Neural cell (in vitro differentiated cells): ENCODE measurements at regions not wholly inside any gene's neighbourhood (a gene's known extent, or its start where the extent isn't known, plus 50 kb on each side); places are given as distances from the start of the nearest gene placed in this dataset.
A peak's percentile ranks its signal among the peaks of the same experiment; 100 is the strongest.

Experiments
- H2AFZ ChIP-seq: fragments of 200-600, 300-800 bp; sonication (generic), shearing (Covaris generic); 2 replicates; pipeline ENCODE4 v1.6.0; 2014; ENCODE audit warnings: low read depth, mild to moderate bottlenecking, antibody characterized with exemption, low read length, moderate library complexity
- H3F3A ChIP-seq: fragments of 200-600 bp; shearing (Covaris generic); 2 replicates; pipeline ENCODE4 v1.6.1; 2016; ENCODE audit warnings: mild to moderate bottlenecking, moderate library complexity, mixed read lengths, antibody characterized with exemption, low read length; ENCODE audit not compliant: insufficient read depth, poor library complexity, severe bottlenecking
- H3K27ac ChIP-seq: fragments of 200-600, 300-800 bp; sonication (generic), shearing (Covaris generic); 2 replicates; pipeline ENCODE4 v1.5.1; 2014; ENCODE audit warnings: mild to moderate bottlenecking, low read length, moderate library complexity
- H3K27me3 ChIP-seq: fragments of 300-800, 200-600 bp; sonication (generic), shearing (Covaris generic); 2 replicates; pipeline ENCODE4 v1.6.0; 2014; ENCODE audit warnings: mild to moderate bottlenecking, low read depth, low read length, moderate library complexity; ENCODE audit not compliant: insufficient read depth
- H3K36me3 ChIP-seq: fragments of 300-800, 200-600 bp; sonication (generic), shearing (Covaris generic); 2 replicates; pipeline ENCODE4 v1.5.1; 2014; ENCODE audit warnings: mild to moderate bottlenecking, antibody characterized with exemption, low read length, moderate library complexity; ENCODE audit not compliant: insufficient read depth
- H3K4me2 ChIP-seq: fragments of 300-800, 200-600 bp; sonication (generic), shearing (Covaris generic); 2 replicates; pipeline ENCODE4 v1.6.0; 2014; ENCODE audit warnings: mild to moderate bottlenecking, low read length
- H3K4me3 ChIP-seq: fragments of 300-800, 200-600 bp; sonication (generic), shearing (Covaris generic); 2 replicates; pipeline ENCODE4 v1.5.1; 2014; ENCODE audit warnings: mild to moderate bottlenecking, low read length, moderate library complexity
- H3K79me2 ChIP-seq: fragments of 200-600 bp; shearing (Covaris generic); replicated peaks from 2 replicates; pipeline ENCODE4 v1.6.0; 2014; ENCODE audit warnings: mild to moderate bottlenecking, low read length, moderate library complexity; ENCODE audit not compliant: insufficient read depth
- H3K9ac ChIP-seq: fragments of 300-800, 200-600 bp; sonication (generic), shearing (Covaris generic); 2 replicates; pipeline ENCODE4 v1.6.1; 2016; ENCODE audit warnings: mild to moderate bottlenecking, low read length, mixed read lengths
- H3K9me2 ChIP-seq: fragments of 200-600 bp; shearing (Covaris generic); 2 replicates; pipeline ENCODE4 v1.6.1; 2016; ENCODE audit warnings: mild to moderate bottlenecking, low read length, mixed read lengths; ENCODE audit not compliant: insufficient read depth
- H3K9me3 ChIP-seq: fragments of 200-600, 300-800 bp; sonication (generic), shearing (Covaris generic); 2 replicates; pipeline ENCODE4 v1.6.1; 2016; ENCODE audit warnings: mild to moderate bottlenecking, mixed run types, low read length, moderate library complexity, mixed read lengths
- H4K20me1 ChIP-seq: fragments of 200-600 bp; shearing (Covaris generic); 2 replicates; pipeline ENCODE4 v1.6.1; 2016; ENCODE audit warnings: mild to moderate bottlenecking, mixed run types; ENCODE audit not compliant: insufficient read depth
- CTCF ChIP-seq: fragments of 450-650 bp; IDR thresholded peaks from 2 replicates; pipeline ENCODE4 v1.5.1; 2014; ENCODE audit warnings: antibody characterized with exemption, mild to moderate bottlenecking, moderate library complexity; ENCODE audit not compliant: poor library complexity, severe bottlenecking
- EP300 ChIP-seq: fragments of 450-650 bp; conservative IDR thresholded peaks from 2 replicates; pipeline ENCODE4 v1.6.1; 2014; ENCODE audit warnings: antibody characterized with exemption, mild to moderate bottlenecking, moderate library complexity; ENCODE audit not compliant: poor library complexity, severe bottlenecking
- EZH2 ChIP-seq: fragments of 200-600, 300-800 bp; shearing (Covaris generic), sonication (generic); IDR thresholded peaks from 2 replicates; pipeline ENCODE4 v1.6.1; 2014; ENCODE audit warnings: antibody characterized with exemption, low read length, borderline replicate concordance, mild to moderate bottlenecking; ENCODE audit not compliant: insufficient read depth, poor library complexity, severe bottlenecking
- MXI1 ChIP-seq: fragments of 450-650 bp; conservative IDR thresholded peaks from 2 replicates; pipeline ENCODE4 v1.6.1; 2014; ENCODE audit warnings: antibody characterized with exemption, mild to moderate bottlenecking; ENCODE audit not compliant: poor library complexity, severe bottlenecking
- POLR2AphosphoS5 ChIP-seq: IDR thresholded peaks from 2 replicates; pipeline ENCODE4 v1.6.1; 2012
- RAD21 ChIP-seq: fragments of 450-650 bp; conservative IDR thresholded peaks from 2 replicates; pipeline ENCODE4 v1.6.1; 2014; ENCODE audit warnings: antibody characterized with exemption, mild to moderate bottlenecking, moderate library complexity
- REST ChIP-seq: IDR thresholded peaks from 2 replicates; pipeline ENCODE4 v1.6.1; 2012; ENCODE audit warnings: borderline replicate concordance
- SMC3 ChIP-seq: fragments of 450-650 bp; conservative IDR thresholded peaks from 2 replicates; pipeline ENCODE4 v1.6.1; 2014; ENCODE audit warnings: antibody characterized with exemption, mild to moderate bottlenecking, moderate library complexity; ENCODE audit not compliant: poor library complexity
- TAF1 ChIP-seq: IDR thresholded peaks from 2 replicates; pipeline ENCODE4 v1.6.1; 2012; ENCODE audit warnings: low read depth

- no peak overlapping the region for H3K27ac ChIP-seq
- no peaks in the 10 kb centered on the region for H3K79me2 ChIP-seq
- H3K4me3 ChIP-seq, result no peak overlapping the region
- no peaks in the 10 kb centered on the region for H3K9me3 ChIP-seq
- no peaks in the 10 kb centered on the region for H3K27me3 ChIP-seq
- H3K9ac ChIP-seq, result no peak overlapping the region
- H3K9me2 ChIP-seq, result no peaks in the 10 kb centered on the region
- no peak for TF ChIP-seq SMC3
- no peak for TF ChIP-seq EP300
- no peak for TF ChIP-seq EZH2
- TF ChIP-seq TAF1, result no peak
- no peak for TF ChIP-seq MXI1
- no peak for TF ChIP-seq CTCF
- TF ChIP-seq POLR2AphosphoS5, result no peak
- H3F3A ChIP-seq, result no peaks in the 10 kb centered on the region
- no peak overlapping the region for H2AFZ ChIP-seq
- no peak overlapping the region for H3K4me2 ChIP-seq
- no peaks in the 10 kb centered on the region for H3K36me3 ChIP-seq
- H4K20me1 ChIP-seq, result no peaks in the 10 kb centered on the region
Observed at GRCh38 chr9:104286799-104287198, 192.7 kb downstream of the SMC2 start.

DNA sequence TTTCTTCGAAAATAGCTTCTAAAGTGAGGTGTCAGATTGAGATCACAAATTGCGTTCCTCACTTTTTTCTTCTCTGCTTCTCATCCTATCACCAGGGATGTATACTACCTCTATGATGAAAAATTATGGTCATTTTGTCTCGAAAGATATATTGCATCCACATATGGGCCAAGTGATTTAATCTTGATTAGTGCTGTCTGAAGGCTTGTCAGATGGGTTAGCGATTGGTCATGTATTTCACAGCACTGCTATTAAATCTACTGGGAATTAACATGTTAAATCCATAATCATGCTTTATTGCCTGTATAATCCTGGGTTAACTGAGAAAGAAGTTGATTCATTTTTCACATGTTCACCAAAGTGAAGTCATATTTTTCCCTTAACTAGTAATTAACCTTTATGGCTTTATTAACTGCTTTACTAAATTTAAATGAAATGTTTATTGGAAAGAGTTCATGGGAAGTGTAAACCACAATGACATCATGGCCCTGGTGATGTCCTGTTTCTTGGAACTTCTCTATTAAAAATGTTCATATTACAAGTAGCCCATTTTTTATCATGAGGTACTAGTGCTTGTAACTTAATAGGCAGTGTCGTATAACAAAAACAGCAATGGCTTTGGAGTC lies 193.3 kb downstream of the SMC2 start:
- TF ChIP-seq TAF1, result no peak
- no peak for TF ChIP-seq MXI1
- TF ChIP-seq CTCF, result no peak
- TF ChIP-seq POLR2AphosphoS5, result no peak
- TF ChIP-seq SMC3, result no peak
- Histone ChIP-seq H3K27me3 (no peaks in the 10 kb centered on the region), H2AFZ (no peak overlapping the region), H3K79me2 (no peaks in the 10 kb centered on the region), H4K20me1 (no peaks in the 10 kb centered on the region), H3K9ac (no peak overlapping the region), H3F3A (no peaks in the 10 kb centered on the region), H3K4me3 (no peak overlapping the region), H3K9me3 (no peaks in the 10 kb centered on the region), H3K27ac (no peak overlapping the region), H3K9me2 (no peaks in the 10 kb centered on the region), H3K36me3 (no peaks in the 10 kb centered on the region), H3K4me2 (no peak overlapping the region)

DNA sequence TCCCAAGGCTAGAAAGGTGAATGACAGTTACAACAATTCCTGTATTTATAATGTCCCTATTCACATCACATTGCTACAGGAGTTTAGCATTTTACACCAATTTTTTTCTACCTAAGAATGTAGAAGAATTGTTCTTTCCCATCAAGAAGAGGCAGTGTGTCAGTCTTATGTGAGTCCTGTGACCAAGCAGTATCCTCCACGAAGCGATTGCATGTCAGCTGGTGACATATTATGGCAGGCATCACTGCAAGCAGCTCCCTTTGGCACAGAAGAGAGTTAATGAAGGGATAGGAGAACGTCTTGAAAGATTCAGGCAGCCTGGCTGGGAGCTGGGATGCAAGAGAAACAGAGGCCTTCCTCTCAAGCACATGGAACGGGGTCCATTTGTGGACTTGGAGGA lies 199.8 kb downstream of the SMC2 start:
- TF ChIP-seq RAD21 (peak; percentile 32), REST (peak; percentile 82), EP300 (peak; percentile 100), TAF1 (no peak), POLR2AphosphoS5 (peak; percentile 100), EZH2 (no peak), SMC3 (peak; percentile 23), MXI1 (peak; percentile 37), CTCF (no peak)
- Histone ChIP-seq H3F3A (no peaks in the 10 kb centered on the region), H3K9me2 (no peaks in the 10 kb centered on the region), H3K79me2 (no peaks in the 10 kb centered on the region), H3K36me3 (no peaks in the 10 kb centered on the region), H3K9ac (no peak overlapping the region), H2AFZ (no peak overlapping the region), H3K4me2 (no peak overlapping the region), H4K20me1 (no peaks in the 10 kb centered on the region), H3K9me3 (no peaks in the 10 kb centered on the region), H3K27ac (peak overlapping the region; percentile 52), H3K27me3 (no peaks in the 10 kb centered on the region), H3K4me3 (peak overlapping the region; percentile 49)
